Naive thymus-derived CD4-positive, alpha-beta T cell (primary cell): ENCODE measurements at regions not wholly inside any gene's neighbourhood (a gene's known extent, or its start where the extent isn't known, plus 50 kb on each side); places are given as distances from the start of the nearest gene placed in this dataset.

ENCODE experiments used
- ATAC-seq: fragments of 150-1000 bp; cut with Tn5 transposase; 2 replicates; pipeline ENCODE4 v1.10.0; 2021; ENCODE audit warnings: mild to moderate bottlenecking, moderate library complexity
- CTCF ChIA-PET: fragments of 350-600 bp; sonication (Branson Sonifier 250); formaldehyde crosslinking; loops from one replicate; lab custom pipeline; 2021; ENCODE audit warnings: antibody characterized with exemption; lab: Charles Lee
- POLR2A ChIA-PET: fragments of 350-600 bp; sonication (Branson Sonifier 250); formaldehyde crosslinking; loops from one replicate; lab custom pipeline; 2021; ENCODE audit warnings: antibody characterized with exemption, inconsistent platforms; lab: Charles Lee
- DNase-seq, 9 donors: peaks; one replicate each; pipeline versions ENCODE4 v3.0.0 to v3.0.0-alpha.2; 2020 to 2022; ENCODE audit warnings: mixed read lengths in 1 of 9
- H3K27ac ChIP-seq: one replicate; pipeline ENCODE4 v1.7.0; 2013; ENCODE audit warnings: mild to moderate bottlenecking, low read depth, low read length, moderate library complexity
- H3K27me3 ChIP-seq, 2 donors: one replicate each; pipeline ENCODE4 v1.7.0; 2013; ENCODE audit warnings: low read length in 2 of 2, mild to moderate bottlenecking in 2 of 2, moderate library complexity in 2 of 2; ENCODE audit not compliant: control insufficient read depth in 2 of 2, insufficient read depth in 2 of 2
- H3K36me3 ChIP-seq, 3 experiments: 1 replicate in 2 of 3; 2 replicates in 1 of 3; pipeline ENCODE4 v1.7.0; 2013; ENCODE audit warnings: low read length in 3 of 3, mild to moderate bottlenecking in 3 of 3, moderate library complexity in 1 of 3; ENCODE audit not compliant: insufficient read depth in 3 of 3, control insufficient read depth in 2 of 3
- H3K4me1 ChIP-seq, 2 donors: one replicate each; pipeline ENCODE4 v1.7.0; 2013; ENCODE audit warnings: low read length in 2 of 2, mild to moderate bottlenecking in 2 of 2, moderate library complexity in 1 of 2; ENCODE audit not compliant: control insufficient read depth in 2 of 2, insufficient read depth in 2 of 2
- H3K4me3 ChIP-seq: 2 replicates; pipeline ENCODE4 v1.7.0; 2013; ENCODE audit warnings: mild to moderate bottlenecking, low read length
- H3K9me3 ChIP-seq, 3 experiments: 1 replicate in 2 of 3; 2 replicates in 1 of 3; pipeline ENCODE4 v1.7.0; 2013; ENCODE audit warnings: low read length in 3 of 3; ENCODE audit not compliant: control insufficient read depth in 2 of 3
- H3K27ac Mint-ChIP-seq, 9 donors: one replicate each; pipeline ENCODE4 v1.8.0; 2020 to 2022; ENCODE audit warnings: mixed read lengths in 9 of 9, mild to moderate bottlenecking in 8 of 9, moderate library complexity in 5 of 9, inconsistent platforms in 2 of 9
- H3K27me3 Mint-ChIP-seq, 5 donors: one replicate each; pipeline ENCODE4 v1.8.0; 2021 to 2022; ENCODE audit warnings: mixed read lengths in 5 of 5, mild to moderate bottlenecking in 1 of 5
- H3K36me3 Mint-ChIP-seq, 5 donors: one replicate each; pipeline ENCODE4 v1.8.0; 2020 to 2022; ENCODE audit warnings: mixed read lengths in 5 of 5, mild to moderate bottlenecking in 3 of 5, inconsistent platforms in 1 of 5
- H3K4me1 Mint-ChIP-seq, 7 donors: one replicate each; pipeline ENCODE4 v1.8.0; 2020 to 2022; ENCODE audit warnings: mixed read lengths in 7 of 7, mild to moderate bottlenecking in 3 of 7, inconsistent platforms in 1 of 7
- H3K4me3 Mint-ChIP-seq, 10 donors: one replicate each; pipeline ENCODE4 v1.8.0; 2020 to 2022; ENCODE audit warnings: mild to moderate bottlenecking in 10 of 10, mixed read lengths in 10 of 10, moderate library complexity in 6 of 10, inconsistent platforms in 2 of 10
- H3K9me3 Mint-ChIP-seq, 11 donors: one replicate each; pipeline ENCODE4 v1.8.0; 2020 to 2022; ENCODE audit warnings: mixed read lengths in 11 of 11, mild to moderate bottlenecking in 4 of 11, inconsistent platforms in 1 of 11, moderate library complexity in 1 of 11
- intact Hi-C, 2 donors: fragments of 100-400 bp; cut with micrococcal nuclease; formaldehyde crosslinking; loops; one replicate each; pipeline ENCODE4 v1.15.1; 2023

- Mint-ChIP-seq H3K27ac (no peak overlapping the region), H3K4me3 (no peak overlapping the region), H3K36me3 (peaks cover 0 to 4% (median 0%) of the 10 kb centered on the region in 5 donors), H3K9me3 (peaks cover 0 to 6% (median 0%) of the 10 kb centered on the region in 11 donors), H3K4me1 (no peaks in the 10 kb centered on the region), H3K27me3 (peaks cover 0 to 8% (median 0%) of the 10 kb centered on the region in 5 donors)
- ATAC-seq = no peak
- ChIA-PET CTCF (no interaction called here), POLR2A (no interaction called here)
- H3K36me3 ChIP-seq = no peaks in the 10 kb centered on the region
- no peaks in the 10 kb centered on the region for H3K27me3 ChIP-seq
- no peak overlapping the region for H3K27ac ChIP-seq
- H3K4me3 ChIP-seq = no peak overlapping the region
- intact Hi-C loops = no loop called here
- H3K9me3 ChIP-seq = no peaks in the 10 kb centered on the region
- no peaks in the 10 kb centered on the region for H3K4me1 ChIP-seq
- no peak for DNase-seq
Observed at GRCh38 chr2:66270247-66270646, 164.7 kb upstream of the MEIS1 start.

- H3K9me3 Mint-ChIP-seq = peaks cover 0 to 3% (median 0%) of the 10 kb centered on the region in 11 donors
- no peak overlapping the region for H3K27ac Mint-ChIP-seq
- no peak for ATAC-seq
- H3K36me3 Mint-ChIP-seq = peaks cover 0 to 4% (median 0%) of the 10 kb centered on the region in 5 donors
- no peaks in the 10 kb centered on the region for H3K36me3 ChIP-seq
- POLR2A ChIA-PET = no interaction called here
- no peak overlapping the region for H3K4me3 Mint-ChIP-seq
- H3K4me1 Mint-ChIP-seq = no peaks in the 10 kb centered on the region
- no peak overlapping the region for H3K4me3 ChIP-seq
- no peaks in the 10 kb centered on the region for H3K27me3 ChIP-seq
- H3K27me3 Mint-ChIP-seq = peaks cover 0 to 8% (median 0%) of the 10 kb centered on the region in 5 donors
- intact Hi-C loops = no loop called here
- CTCF ChIA-PET = no interaction called here
- no peaks in the 10 kb centered on the region for H3K4me1 ChIP-seq
- DNase-seq = no peak
- no peak overlapping the region for H3K27ac ChIP-seq
- no peaks in the 10 kb centered on the region for H3K9me3 ChIP-seq
Observed at GRCh38 chr2:66269166-66269565, 165.8 kb upstream of the MEIS1 start.

- Histone ChIP-seq H3K9me3 (no peaks in the 10 kb centered on the region), H3K36me3 (no peaks in the 10 kb centered on the region), H3K27ac (no peak overlapping the region), H3K4me1 (no peaks in the 10 kb centered on the region), H3K4me3 (no peak overlapping the region), H3K27me3 (no peaks in the 10 kb centered on the region)
- H3K9me3 Mint-ChIP-seq = peaks cover 0 to 3% (median 0%) of the 10 kb centered on the region in 11 donors
- no peaks in the 10 kb centered on the region for H3K4me1 Mint-ChIP-seq
- intact Hi-C loops = no loop called here
- H3K4me3 Mint-ChIP-seq = no peak overlapping the region
- DNase-seq = no peak
- peaks cover 0 to 4% (median 0%) of the 10 kb centered on the region in 5 donors for H3K36me3 Mint-ChIP-seq
- ATAC-seq = no peak
- no peak overlapping the region for H3K27ac Mint-ChIP-seq
- peaks cover 0 to 8% (median 0%) of the 10 kb centered on the region in 5 donors for H3K27me3 Mint-ChIP-seq
- POLR2A ChIA-PET = no interaction called here
- CTCF ChIA-PET = no interaction called here
Observed at GRCh38 chr2:66268756-66269155, 166.2 kb upstream of the MEIS1 start.

GRCh38 chr2:66264354-66264753 is 170.6 kb upstream of the MEIS1 start:
- Histone ChIP-seq H3K36me3 (no peaks in the 10 kb centered on the region), H3K4me1 (no peaks in the 10 kb centered on the region), H3K27ac (no peak overlapping the region), H3K4me3 (no peak overlapping the region), H3K9me3 (no peaks in the 10 kb centered on the region), H3K27me3 (no peaks in the 10 kb centered on the region)
- DNase-seq (no peak), ATAC-seq (no peak)
- ChIA-PET CTCF (no interaction called here), POLR2A (no interaction called here)
- H3K9me3 Mint-ChIP-seq = peaks cover 0 to 5% (median 0%) of the 10 kb centered on the region in 11 donors
- intact Hi-C loops = no loop called here
- H3K27ac Mint-ChIP-seq = no peak overlapping the region
- H3K36me3 Mint-ChIP-seq = no peaks in the 10 kb centered on the region
- peaks cover 0 to 4% (median 0%) of the 10 kb centered on the region in 5 donors for H3K27me3 Mint-ChIP-seq
- H3K4me3 Mint-ChIP-seq = no peak overlapping the region
- H3K4me1 Mint-ChIP-seq = no peaks in the 10 kb centered on the region

- Mint-ChIP-seq H3K4me3 (no peak overlapping the region), H3K27ac (no peak overlapping the region), H3K4me1 (no peaks in the 10 kb centered on the region), H3K36me3 (no peaks in the 10 kb centered on the region), H3K9me3 (peaks cover 0 to 8% (median 0%) of the 10 kb centered on the region in 11 donors), H3K27me3 (no peaks in the 10 kb centered on the region)
- POLR2A ChIA-PET = no interaction called here
- H3K36me3 ChIP-seq = no peaks in the 10 kb centered on the region
- DNase-seq = no peak
- H3K27ac ChIP-seq = no peak overlapping the region
- no peaks in the 10 kb centered on the region for H3K27me3 ChIP-seq
- H3K4me1 ChIP-seq = no peaks in the 10 kb centered on the region
- no peak overlapping the region for H3K4me3 ChIP-seq
- H3K9me3 ChIP-seq = no peaks in the 10 kb centered on the region
- intact Hi-C loops = no loop called here
- CTCF ChIA-PET = no interaction called here
- ATAC-seq = no peak
Observed at GRCh38 chr2:66255867-66256266, 179.1 kb upstream of the MEIS1 start.

- no peaks in the 10 kb centered on the region for H3K27me3 ChIP-seq
- Mint-ChIP-seq H3K4me1 (no peaks in the 10 kb centered on the region), H3K36me3 (no peaks in the 10 kb centered on the region), H3K27me3 (no peaks in the 10 kb centered on the region), H3K9me3 (peaks cover 0 to 8% (median 0%) of the 10 kb centered on the region in 11 donors), H3K27ac (no peak overlapping the region), H3K4me3 (no peak overlapping the region)
- H3K4me1 ChIP-seq = no peaks in the 10 kb centered on the region
- intact Hi-C loops = no loop called here
- ChIA-PET CTCF (no interaction called here), POLR2A (no interaction called here)
- H3K27ac ChIP-seq = no peak overlapping the region
- DNase-seq = no peak
- no peak overlapping the region for H3K4me3 ChIP-seq
- ATAC-seq = no peak
- H3K36me3 ChIP-seq = no peaks in the 10 kb centered on the region
- no peaks in the 10 kb centered on the region for H3K9me3 ChIP-seq
Observed at GRCh38 chr2:66255136-66255535, 179.8 kb upstream of the MEIS1 start.

- CTCF ChIA-PET = no interaction called here
- H3K4me1 ChIP-seq = no peaks in the 10 kb centered on the region
- Mint-ChIP-seq H3K9me3 (peaks cover 0 to 6% (median 0%) of the 10 kb centered on the region in 11 donors), H3K27ac (no peak overlapping the region), H3K36me3 (no peaks in the 10 kb centered on the region), H3K4me1 (no peaks in the 10 kb centered on the region), H3K27me3 (no peaks in the 10 kb centered on the region), H3K4me3 (no peak overlapping the region)
- H3K27me3 ChIP-seq = no peaks in the 10 kb centered on the region
- H3K36me3 ChIP-seq = no peaks in the 10 kb centered on the region
- intact Hi-C loops = no loop called here
- H3K4me3 ChIP-seq = no peak overlapping the region
- H3K27ac ChIP-seq = no peak overlapping the region
- DNase-seq = no peak
- ATAC-seq = no peak
- H3K9me3 ChIP-seq = no peaks in the 10 kb centered on the region
- POLR2A ChIA-PET = no interaction called here
Observed at GRCh38 chr2:66253066-66253465, 181.9 kb upstream of the MEIS1 start.
